Hepatic stellate cell (primary cell): ENCODE measurements at regions not wholly inside any gene's neighbourhood (a gene's known extent, or its start where the extent isn't known, plus 50 kb on each side); places are given as distances from the start of the nearest gene placed in this dataset.

Experiments
- DNase-seq: peaks from one replicate; pipeline ENCODE4 v3.0.0; 2011; ENCODE audit warnings: low spot score

- no peak for DNase-seq
Measured at GRCh38 chr6:10248378-10248843, 166.5 kb downstream of the TFAP2A start.

- no peak for DNase-seq
Measured at GRCh38 chr6:10237298-10238038, 177.4 kb downstream of the TFAP2A start.

GRCh38 chr6:10235344-10235743 lies 179.5 kb downstream of the TFAP2A start:
- no peak for DNase-seq

GRCh38 chr6:10230531-10230930 lies 184.3 kb downstream of the TFAP2A start:
- no peak for DNase-seq

- no peak for DNase-seq
Measured at GRCh38 chr6:10223841-10224240, 191.0 kb downstream of the TFAP2A start.

GRCh38 chr6:10221178-10221577 lies 193.7 kb downstream of the TFAP2A start:
- DNase-seq: no peak

GRCh38 chr6:10219510-10219909 lies 195.4 kb downstream of the TFAP2A start:
- no peak for DNase-seq

GRCh38 chr6:10217111-10217510 lies 197.8 kb downstream of the TFAP2A start:
- DNase-seq: no peak

GRCh38 chr6:10215326-10216110 lies 199.4 kb downstream of the TFAP2A start:
- no peak for DNase-seq

- DNase-seq: no peak
Measured at GRCh38 chr6:10210052-10210451, 204.8 kb downstream of the TFAP2A start.

GRCh38 chr6:10205892-10206291 lies 209.0 kb downstream of the TFAP2A start:
- DNase-seq: no peak

GRCh38 chr6:10205120-10205519 lies 209.8 kb downstream of the TFAP2A start:
- no peak for DNase-seq

GRCh38 chr6:10203651-10204050 lies 211.2 kb downstream of the TFAP2A start:
- DNase-seq: no peak

- no peak for DNase-seq
Measured at GRCh38 chr6:10202581-10202980, 212.3 kb downstream of the TFAP2A start.

GRCh38 chr6:10201606-10202510 lies 213.0 kb downstream of the TFAP2A start:
- no peak for DNase-seq

- no peak for DNase-seq
Measured at GRCh38 chr6:10196090-10196489, 218.8 kb downstream of the TFAP2A start.

- DNase-seq: no peak
Measured at GRCh38 chr6:10194816-10195672, 219.8 kb downstream of the TFAP2A start.

GRCh38 chr6:10193321-10193720 lies 221.6 kb downstream of the TFAP2A start:
- DNase-seq: no peak

- no peak for DNase-seq
Measured at GRCh38 chr6:10190042-10190441, 224.8 kb downstream of the TFAP2A start.

- no peak for DNase-seq
Measured at GRCh38 chr6:10184371-10185227, 230.3 kb downstream of the TFAP2A start.
